ENCODE measurements at regions not wholly inside any gene's neighbourhood (a gene's known extent, or its start where the extent isn't known, plus 50 kb on each side); places are given as distances from the start of the nearest gene placed in this dataset.

DNA sequence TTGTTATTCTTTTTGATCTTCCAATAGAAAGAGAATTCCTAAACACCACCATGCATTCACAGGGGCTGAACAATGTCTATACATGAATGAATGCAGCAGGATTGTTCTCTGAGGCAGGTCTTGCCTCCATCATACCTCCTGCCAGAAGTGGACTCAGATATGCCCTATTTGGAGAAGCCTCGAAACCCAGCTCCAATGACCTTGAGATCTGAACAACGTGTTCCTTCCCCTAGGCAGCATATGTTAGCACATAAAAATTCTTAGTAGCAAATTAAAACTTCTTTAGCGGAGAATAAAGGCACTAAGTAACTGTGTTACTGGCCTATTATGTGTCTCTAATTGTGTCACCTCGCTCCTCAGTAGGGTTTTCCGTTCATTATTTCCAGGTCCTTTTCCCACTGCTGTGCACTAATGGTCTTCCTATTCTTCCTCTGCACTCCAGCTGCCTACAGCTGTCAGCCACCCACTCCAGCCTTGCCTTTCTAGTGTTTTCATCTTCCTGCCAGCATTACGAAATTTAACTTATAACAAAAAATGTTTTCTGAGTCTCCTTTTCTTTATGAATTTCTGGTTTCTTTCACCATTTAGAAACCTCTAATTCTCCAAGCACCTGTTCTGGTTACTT, 62.6 kb upstream of the IGF1 start:
- TF ChIP-seq CTCF (IDR thresholded peaks at IDR 0.05) (no peak), KDM5A (IDR thresholded peaks at IDR 0.05) (no peak), POLR2A (IDR thresholded peaks at IDR 0.05; ENCODE audit: low read length) (no peak), RFX5 (IDR thresholded peaks at IDR 0.05) (no peak), REST (IDR thresholded peaks at IDR 0.05) (no peak), HDAC2 (IDR thresholded peaks at IDR 0.05) (no peak), MYC (IDR thresholded peaks at IDR 0.05; ENCODE audit: borderline replicate concordance, low read length) (no peak)
